Inflammatory macrophage treated with lipopolysaccharide for 1 hour (primary cell): ENCODE measurements at regions not wholly inside any gene's neighbourhood (a gene's known extent, or its start where the extent isn't known, plus 50 kb on each side); places are given as distances from the start of the nearest gene placed in this dataset.
"Not testable (repeated sequence)": the region's sequence is repeated elsewhere in the genome, so short reads cannot be mapped to it uniquely, and the experiment has no call there.

Source experiments
- DNase-seq, 2 donors: peaks; one replicate each; pipeline ENCODE4 v3.0.0-alpha.2; 2020 to 2022

- no peak for DNase-seq
Measured at GRCh38 chr15:26066896-26067295, 203.8 kb upstream of the ATP10A start.

- DNase-seq: no peak
Measured at GRCh38 chr15:26065723-26066122, 202.6 kb upstream of the ATP10A start.

GRCh38 chr15:26061248-26061647 is 198.1 kb upstream of the ATP10A start:
- DNase-seq: no peak

- not testable (repeated sequence) for DNase-seq
Measured at GRCh38 chr15:26056766-26057165, 193.6 kb upstream of the ATP10A start.

GRCh38 chr15:26051761-26052675 is 188.9 kb upstream of the ATP10A start:
- no peak for DNase-seq

GRCh38 chr15:26050984-26051383 is 187.9 kb upstream of the ATP10A start:
- DNase-seq: no peak

GRCh38 chr15:26049900-26050657 is 187.0 kb upstream of the ATP10A start:
- DNase-seq: no peak

GRCh38 chr15:26048669-26049068 is 185.5 kb upstream of the ATP10A start:
- no peak for DNase-seq

GRCh38 chr15:26045516-26045915 is 182.4 kb upstream of the ATP10A start:
- DNase-seq: no peak

- DNase-seq: no peak
Measured at GRCh38 chr15:26043018-26043417, 179.9 kb upstream of the ATP10A start.

GRCh38 chr15:26038693-26039092 is 175.6 kb upstream of the ATP10A start:
- no peak for DNase-seq

- DNase-seq: no peak
Measured at GRCh38 chr15:26037369-26037768, 174.2 kb upstream of the ATP10A start.

GRCh38 chr15:26033493-26033892 is 170.4 kb upstream of the ATP10A start:
- no peak for DNase-seq

GRCh38 chr15:26032162-26032846 is 169.2 kb upstream of the ATP10A start:
- DNase-seq: no peak

GRCh38 chr15:26029586-26029985 is 166.5 kb upstream of the ATP10A start:
- not testable (repeated sequence) for DNase-seq

- DNase-seq: no peak
Measured at GRCh38 chr15:26029146-26029545, 166.0 kb upstream of the ATP10A start.

- no peak for DNase-seq
Measured at GRCh38 chr15:26028086-26028740, 165.1 kb upstream of the ATP10A start.

GRCh38 chr15:26026671-26027070 is 163.5 kb upstream of the ATP10A start:
- not testable (repeated sequence) for DNase-seq

- no peak for DNase-seq
Measured at GRCh38 chr15:26024241-26024640, 161.1 kb upstream of the ATP10A start.

GRCh38 chr15:26023691-26024090 is 160.6 kb upstream of the ATP10A start:
- no peak for DNase-seq

- no peak for DNase-seq
Measured at GRCh38 chr15:26023231-26023630, 160.1 kb upstream of the ATP10A start.

GRCh38 chr15:26020871-26021270 is 157.7 kb upstream of the ATP10A start:
- no peak for DNase-seq

GRCh38 chr15:26017665-26018064 is 154.5 kb upstream of the ATP10A start:
- no peak for DNase-seq
